GM12891 (cell line): ENCODE measurements at regions not wholly inside any gene's neighbourhood (a gene's known extent, or its start where the extent isn't known, plus 50 kb on each side); places are given as distances from the start of the nearest gene placed in this dataset.

Experiments used
- POLR2A ChIP-seq: IDR thresholded peaks from 2 replicates; pipeline ENCODE4 v1.6.1; 2011; ENCODE audit warnings: low read depth, low read length, control low read depth
- POLR2AphosphoS5 ChIP-seq: IDR thresholded peaks from 2 replicates; pipeline ENCODE4 v1.6.1; 2011; ENCODE audit warnings: low read depth, low read length, control low read depth
- POU2F2 ChIP-seq: IDR thresholded peaks from 2 replicates; pipeline ENCODE4 v1.6.1; 2011; ENCODE audit warnings: low read depth, mild to moderate bottlenecking, control low read depth, low read length, moderate library complexity
- SPI1 ChIP-seq: IDR thresholded peaks from 2 replicates; pipeline ENCODE4 v1.6.1; 2011; ENCODE audit warnings: low read depth, low read length, control low read depth
- TAF1 ChIP-seq: IDR thresholded peaks from 2 replicates; pipeline ENCODE4 v1.6.1; 2011; ENCODE audit warnings: low read depth, low read length, control low read depth

DNA sequence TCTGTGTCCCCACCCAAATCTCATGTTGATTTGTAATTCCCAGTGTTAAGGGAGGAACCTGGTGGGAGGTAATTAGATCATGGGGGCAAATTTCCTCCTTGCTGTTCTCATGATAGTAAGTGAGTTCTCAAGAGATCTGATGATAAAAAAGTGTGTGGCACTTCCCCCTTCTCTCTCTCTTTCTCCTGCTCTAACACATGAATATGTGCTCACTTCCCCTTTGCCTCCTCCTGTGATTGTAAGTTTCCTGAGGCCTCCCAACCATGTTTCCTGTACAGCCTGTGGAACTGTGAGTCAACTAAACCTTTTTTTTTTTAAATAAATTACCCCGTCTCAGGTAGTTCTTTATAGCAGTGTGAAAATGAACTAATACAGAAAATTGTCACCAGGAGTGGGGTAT lies 380.0 kb downstream of the MEIS1 start:
- TF ChIP-seq POLR2A: no peak
- no peak for TF ChIP-seq SPI1
- TF ChIP-seq POLR2AphosphoS5: no peak
- TF ChIP-seq TAF1: no peak
- TF ChIP-seq POU2F2: no peak
